ENCODE measurements at regions not wholly inside any gene's neighbourhood (a gene's known extent, or its start where the extent isn't known, plus 50 kb on each side); places are given as distances from the start of the nearest gene placed in this dataset.

GRCh38 chr20:55805138-55805537 is 200.2 kb downstream of the CBLN4 start:
- H3K9me3 Mint-ChIP-seq = peaks cover 77% of the 10 kb centered on the region

More at GRCh38 chr20:55805138-55805537, 200.2 kb downstream of the CBLN4 start:
- no peak overlapping the region for H2AFZ ChIP-seq
- Mint-ChIP-seq H3K27me3 (ENCODE audit: insufficient read depth, low read depth, poor library complexity) (no peaks in the 10 kb centered on the region), H3K36me3 (ENCODE audit: low read depth) (peaks cover 26% of the 10 kb centered on the region; the same call in 2 of the 3 replicates), H3K4me3 (no peak overlapping the region), H3K27ac (no peak overlapping the region), H3K4me1 (no peaks in the 10 kb centered on the region)
- no peaks in the 10 kb centered on the region for H4K20me1 ChIP-seq (replicated peaks; ENCODE audit: insufficient read depth)
- H3K4me1 ChIP-seq (ENCODE audit: insufficient read depth) = no peaks in the 10 kb centered on the region
- ATAC-seq (no peak), DNase-seq (ENCODE audit: low spot score) (no peak)
- no peak overlapping the region for H3K4me3 ChIP-seq
- no peak overlapping the region for H3K4me2 ChIP-seq
- no peak overlapping the region for H3K27ac ChIP-seq (ENCODE audit: low read depth)
- no peaks in the 10 kb centered on the region; the same call in 1 of the 2 replicates for H3K36me3 ChIP-seq (ENCODE audit: insufficient read depth)
- H3K79me2 ChIP-seq (replicated peaks; ENCODE audit: insufficient read depth) = no peaks in the 10 kb centered on the region
- no peak for TF ChIP-seq EZH2phosphoT487 (IDR thresholded peaks at IDR 0.05; ENCODE audit: unreplicated experiment)
- TF ChIP-seq ZNF114 (CRISPR knock-in tag; IDR thresholded peaks at IDR 0.05) = no peak
- TF ChIP-seq EZH2 (IDR thresholded peaks at IDR 0.05; ENCODE audit: low read depth, unreplicated experiment) = no peak
- no peak for TF ChIP-seq POLR2AphosphoS5 (IDR thresholded peaks at IDR 0.05; ENCODE audit: low read depth)
- TF ChIP-seq, protein P1, sequence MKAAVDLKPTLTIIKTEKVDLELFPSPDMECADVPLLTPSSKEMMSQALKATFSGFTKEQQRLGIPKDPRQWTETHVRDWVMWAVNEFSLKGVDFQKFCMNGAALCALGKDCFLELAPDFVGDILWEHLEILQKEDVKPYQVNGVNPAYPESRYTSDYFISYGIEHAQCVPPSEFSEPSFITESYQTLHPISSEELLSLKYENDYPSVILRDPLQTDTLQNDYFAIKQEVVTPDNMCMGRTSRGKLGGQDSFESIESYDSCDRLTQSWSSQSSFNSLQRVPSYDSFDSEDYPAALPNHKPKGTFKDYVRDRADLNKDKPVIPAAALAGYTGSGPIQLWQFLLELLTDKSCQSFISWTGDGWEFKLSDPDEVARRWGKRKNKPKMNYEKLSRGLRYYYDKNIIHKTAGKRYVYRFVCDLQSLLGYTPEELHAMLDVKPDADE (IDR thresholded peaks at IDR 0.05) = no peak
- TF ChIP-seq, protein P2, sequence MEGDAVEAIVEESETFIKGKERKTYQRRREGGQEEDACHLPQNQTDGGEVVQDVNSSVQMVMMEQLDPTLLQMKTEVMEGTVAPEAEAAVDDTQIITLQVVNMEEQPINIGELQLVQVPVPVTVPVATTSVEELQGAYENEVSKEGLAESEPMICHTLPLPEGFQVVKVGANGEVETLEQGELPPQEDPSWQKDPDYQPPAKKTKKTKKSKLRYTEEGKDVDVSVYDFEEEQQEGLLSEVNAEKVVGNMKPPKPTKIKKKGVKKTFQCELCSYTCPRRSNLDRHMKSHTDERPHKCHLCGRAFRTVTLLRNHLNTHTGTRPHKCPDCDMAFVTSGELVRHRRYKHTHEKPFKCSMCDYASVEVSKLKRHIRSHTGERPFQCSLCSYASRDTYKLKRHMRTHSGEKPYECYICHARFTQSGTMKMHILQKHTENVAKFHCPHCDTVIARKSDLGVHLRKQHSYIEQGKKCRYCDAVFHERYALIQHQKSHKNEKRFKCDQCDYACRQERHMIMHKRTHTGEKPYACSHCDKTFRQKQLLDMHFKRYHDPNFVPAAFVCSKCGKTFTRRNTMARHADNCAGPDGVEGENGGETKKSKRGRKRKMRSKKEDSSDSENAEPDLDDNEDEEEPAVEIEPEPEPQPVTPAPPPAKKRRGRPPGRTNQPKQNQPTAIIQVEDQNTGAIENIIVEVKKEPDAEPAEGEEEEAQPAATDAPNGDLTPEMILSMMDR (conservative IDR thresholded peaks at IDR 0.05; ENCODE audit: low read depth in 2 of 2) = no peak
- no peak for TF ChIP-seq ZNF331 (CRISPR knock-in tag; IDR thresholded peaks at IDR 0.05; ENCODE audit: low read depth)
- no peak for TF ChIP-seq JUNB (IDR thresholded peaks at IDR 0.05; ENCODE audit: unreplicated experiment)
- TF ChIP-seq ZNF462 (CRISPR knock-in tag; IDR thresholded peaks at IDR 0.05) = no peak
- TF ChIP-seq CREB1 (CRISPR knock-in tag; IDR thresholded peaks at IDR 0.05; ENCODE audit: low read depth) = no peak
- TF ChIP-seq, protein P3, sequence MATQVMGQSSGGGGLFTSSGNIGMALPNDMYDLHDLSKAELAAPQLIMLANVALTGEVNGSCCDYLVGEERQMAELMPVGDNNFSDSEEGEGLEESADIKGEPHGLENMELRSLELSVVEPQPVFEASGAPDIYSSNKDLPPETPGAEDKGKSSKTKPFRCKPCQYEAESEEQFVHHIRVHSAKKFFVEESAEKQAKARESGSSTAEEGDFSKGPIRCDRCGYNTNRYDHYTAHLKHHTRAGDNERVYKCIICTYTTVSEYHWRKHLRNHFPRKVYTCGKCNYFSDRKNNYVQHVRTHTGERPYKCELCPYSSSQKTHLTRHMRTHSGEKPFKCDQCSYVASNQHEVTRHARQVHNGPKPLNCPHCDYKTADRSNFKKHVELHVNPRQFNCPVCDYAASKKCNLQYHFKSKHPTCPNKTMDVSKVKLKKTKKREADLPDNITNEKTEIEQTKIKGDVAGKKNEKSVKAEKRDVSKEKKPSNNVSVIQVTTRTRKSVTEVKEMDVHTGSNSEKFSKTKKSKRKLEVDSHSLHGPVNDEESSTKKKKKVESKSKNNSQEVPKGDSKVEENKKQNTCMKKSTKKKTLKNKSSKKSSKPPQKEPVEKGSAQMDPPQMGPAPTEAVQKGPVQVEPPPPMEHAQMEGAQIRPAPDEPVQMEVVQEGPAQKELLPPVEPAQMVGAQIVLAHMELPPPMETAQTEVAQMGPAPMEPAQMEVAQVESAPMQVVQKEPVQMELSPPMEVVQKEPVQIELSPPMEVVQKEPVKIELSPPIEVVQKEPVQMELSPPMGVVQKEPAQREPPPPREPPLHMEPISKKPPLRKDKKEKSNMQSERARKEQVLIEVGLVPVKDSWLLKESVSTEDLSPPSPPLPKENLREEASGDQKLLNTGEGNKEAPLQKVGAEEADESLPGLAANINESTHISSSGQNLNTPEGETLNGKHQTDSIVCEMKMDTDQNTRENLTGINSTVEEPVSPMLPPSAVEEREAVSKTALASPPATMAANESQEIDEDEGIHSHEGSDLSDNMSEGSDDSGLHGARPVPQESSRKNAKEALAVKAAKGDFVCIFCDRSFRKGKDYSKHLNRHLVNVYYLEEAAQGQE (IDR thresholded peaks at IDR 0.05; ENCODE audit: unreplicated experiment) = no peak
- no peak for TF ChIP-seq STAT1 (IDR thresholded peaks at IDR 0.05; ENCODE audit: unreplicated experiment)
- no peaks in the 10 kb centered on the region for H3F3A ChIP-seq (replicated peaks; ENCODE audit: low read depth)
- no peaks in the 10 kb centered on the region for H3K9me2 ChIP-seq (ENCODE audit: insufficient read depth)
- H3K27me3 ChIP-seq (ENCODE audit: insufficient read depth) = no peaks in the 10 kb centered on the region

Measured in GM23338 (cell line).